ENCODE measurements at regions not wholly inside any gene's neighbourhood (a gene's known extent, or its start where the extent isn't known, plus 50 kb on each side); places are given as distances from the start of the nearest gene placed in this dataset.

DNA sequence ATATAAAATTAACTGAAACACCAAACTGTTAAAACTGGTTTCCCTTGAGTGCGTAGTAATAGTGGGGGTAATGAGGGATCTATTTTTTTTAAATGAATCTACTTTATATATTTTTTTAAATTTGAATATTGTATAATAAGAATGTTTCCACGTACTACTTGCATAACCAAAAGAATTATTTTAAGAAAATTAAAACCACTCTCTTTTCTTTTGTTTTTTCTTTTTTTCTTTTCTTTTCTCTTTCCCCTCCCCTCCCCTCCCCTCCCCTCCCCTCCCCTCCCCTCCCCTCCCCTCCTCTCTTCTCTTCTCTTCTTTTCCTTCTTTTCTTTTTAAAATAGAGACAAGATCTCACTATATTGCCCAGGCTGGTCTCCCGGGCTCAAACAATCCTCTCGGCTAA is 166.9 kb upstream of the MID1 start (continued):
- TF ChIP-seq BMI1 (IDR thresholded peaks at IDR 0.05; ENCODE audit: borderline replicate concordance) (no peak), RFX5 (IDR thresholded peaks at IDR 0.05; ENCODE audit: low read depth, low read length) (no peak), BACH1 (IDR thresholded peaks at IDR 0.05; ENCODE audit: borderline replicate concordance) (no peak), HDAC2 (IDR thresholded peaks at IDR 0.05) (no peak), HDAC6 (IDR thresholded peaks at IDR 0.05; ENCODE audit: unreplicated experiment) (no peak), SUPT20H (IDR thresholded peaks at IDR 0.05; ENCODE audit: borderline replicate concordance, control insufficient read depth, low read depth, low read length) (no peak), SRF (IDR thresholded peaks at IDR 0.05; ENCODE audit: low read depth in 2 of 2, low read length in 2 of 2) (no peak), ZBED1 (IDR thresholded peaks at IDR 0.05; ENCODE audit: borderline replicate concordance) (no peak), NFYB (IDR thresholded peaks at IDR 0.05; ENCODE audit: insufficient read depth, low read depth, low read length) (no peak), HDGF (IDR thresholded peaks at IDR 0.05) (no peak)
- TF ChIP-seq, protein P1, sequence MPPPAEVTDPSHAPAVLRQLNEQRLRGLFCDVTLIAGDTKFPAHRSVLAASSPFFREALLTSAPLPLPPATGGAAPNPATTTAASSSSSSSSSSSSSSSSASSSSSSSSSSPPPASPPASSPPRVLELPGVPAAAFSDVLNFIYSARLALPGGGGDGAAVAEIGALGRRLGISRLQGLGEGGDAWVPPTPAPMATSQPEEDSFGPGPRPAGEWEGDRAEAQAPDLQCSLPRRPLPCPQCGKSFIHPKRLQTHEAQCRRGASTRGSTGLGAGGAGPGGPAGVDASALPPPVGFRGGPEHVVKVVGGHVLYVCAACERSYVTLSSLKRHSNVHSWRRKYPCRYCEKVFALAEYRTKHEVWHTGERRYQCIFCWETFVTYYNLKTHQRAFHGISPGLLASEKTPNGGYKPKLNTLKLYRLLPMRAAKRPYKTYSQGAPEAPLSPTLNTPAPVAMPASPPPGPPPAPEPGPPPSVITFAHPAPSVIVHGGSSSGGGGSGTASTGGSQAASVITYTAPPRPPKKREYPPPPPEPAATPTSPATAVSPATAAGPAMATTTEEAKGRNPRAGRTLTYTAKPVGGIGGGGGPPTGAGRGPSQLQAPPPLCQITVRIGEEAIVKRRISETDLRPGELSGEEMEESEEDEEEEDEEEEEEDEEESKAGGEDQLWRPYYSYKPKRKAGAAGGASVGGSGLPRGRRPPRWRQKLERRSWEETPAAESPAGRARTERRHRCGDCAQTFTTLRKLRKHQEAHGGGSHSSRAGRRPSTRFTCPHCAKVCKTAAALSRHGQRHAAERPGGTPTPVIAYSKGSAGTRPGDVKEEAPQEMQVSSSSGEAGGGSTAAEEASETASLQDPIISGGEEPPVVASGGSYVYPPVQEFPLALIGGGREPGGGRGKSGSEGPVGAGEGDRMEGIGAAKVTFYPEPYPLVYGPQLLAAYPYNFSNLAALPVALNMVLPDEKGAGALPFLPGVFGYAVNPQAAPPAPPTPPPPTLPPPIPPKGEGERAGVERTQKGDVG (CRISPR knock-in tag; IDR thresholded peaks at IDR 0.05), result no peak
- TF ChIP-seq, protein P2, sequence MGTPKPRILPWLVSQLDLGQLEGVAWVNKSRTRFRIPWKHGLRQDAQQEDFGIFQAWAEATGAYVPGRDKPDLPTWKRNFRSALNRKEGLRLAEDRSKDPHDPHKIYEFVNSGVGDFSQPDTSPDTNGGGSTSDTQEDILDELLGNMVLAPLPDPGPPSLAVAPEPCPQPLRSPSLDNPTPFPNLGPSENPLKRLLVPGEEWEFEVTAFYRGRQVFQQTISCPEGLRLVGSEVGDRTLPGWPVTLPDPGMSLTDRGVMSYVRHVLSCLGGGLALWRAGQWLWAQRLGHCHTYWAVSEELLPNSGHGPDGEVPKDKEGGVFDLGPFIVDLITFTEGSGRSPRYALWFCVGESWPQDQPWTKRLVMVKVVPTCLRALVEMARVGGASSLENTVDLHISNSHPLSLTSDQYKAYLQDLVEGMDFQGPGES (IDR thresholded peaks at IDR 0.05), result no peak
- TF ChIP-seq, protein P3, sequence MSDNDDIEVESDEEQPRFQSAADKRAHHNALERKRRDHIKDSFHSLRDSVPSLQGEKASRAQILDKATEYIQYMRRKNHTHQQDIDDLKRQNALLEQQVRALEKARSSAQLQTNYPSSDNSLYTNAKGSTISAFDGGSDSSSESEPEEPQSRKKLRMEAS (IDR thresholded peaks at IDR 0.05; ENCODE audit: low read depth, low read length), result no peak
- TF ChIP-seq, protein P4, sequence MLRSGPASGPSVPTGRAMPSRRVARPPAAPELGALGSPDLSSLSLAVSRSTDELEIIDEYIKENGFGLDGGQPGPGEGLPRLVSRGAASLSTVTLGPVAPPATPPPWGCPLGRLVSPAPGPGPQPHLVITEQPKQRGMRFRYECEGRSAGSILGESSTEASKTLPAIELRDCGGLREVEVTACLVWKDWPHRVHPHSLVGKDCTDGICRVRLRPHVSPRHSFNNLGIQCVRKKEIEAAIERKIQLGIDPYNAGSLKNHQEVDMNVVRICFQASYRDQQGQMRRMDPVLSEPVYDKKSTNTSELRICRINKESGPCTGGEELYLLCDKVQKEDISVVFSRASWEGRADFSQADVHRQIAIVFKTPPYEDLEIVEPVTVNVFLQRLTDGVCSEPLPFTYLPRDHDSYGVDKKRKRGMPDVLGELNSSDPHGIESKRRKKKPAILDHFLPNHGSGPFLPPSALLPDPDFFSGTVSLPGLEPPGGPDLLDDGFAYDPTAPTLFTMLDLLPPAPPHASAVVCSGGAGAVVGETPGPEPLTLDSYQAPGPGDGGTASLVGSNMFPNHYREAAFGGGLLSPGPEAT (IDR thresholded peaks at IDR 0.05; ENCODE audit: low read depth), result no peak
